Coronary artery (tissue), 2 donors: ENCODE measurements at regions not wholly inside any gene's neighbourhood (a gene's known extent, or its start where the extent isn't known, plus 50 kb on each side); places are given as distances from the start of the nearest gene placed in this dataset.

ENCODE experiments used
- DNase-seq: peaks from one replicate; pipeline ENCODE4 v3.0.0-alpha.2; 2017; ENCODE audit warnings: low spot score
- H3K27ac ChIP-seq, 2 donors: fragments of 200-600 bp; sonication (generic); one replicate each; pipeline ENCODE4 v1.5.1; 2016 to 2019
- H3K4me3 ChIP-seq: fragments of 200-600 bp; sonication (generic); 2 replicates; pipeline ENCODE4 v1.5.1; 2016; ENCODE audit warnings: mild to moderate bottlenecking, moderate library complexity
- TF ChIP-seq, protein P1 (sequence below): fragments of 200-600 bp; sonication (generic); IDR thresholded peaks from one replicate; pipeline ENCODE4 v1.5.1; 2019; ENCODE audit warnings: antibody characterized with exemption

GRCh38 chr13:74622284-74622683, 488.1 kb upstream of the KLF12 start:
- no peak overlapping the region for H3K4me3 ChIP-seq
- H3K27ac ChIP-seq, result no peak overlapping the region
- TF ChIP-seq, protein P1, sequence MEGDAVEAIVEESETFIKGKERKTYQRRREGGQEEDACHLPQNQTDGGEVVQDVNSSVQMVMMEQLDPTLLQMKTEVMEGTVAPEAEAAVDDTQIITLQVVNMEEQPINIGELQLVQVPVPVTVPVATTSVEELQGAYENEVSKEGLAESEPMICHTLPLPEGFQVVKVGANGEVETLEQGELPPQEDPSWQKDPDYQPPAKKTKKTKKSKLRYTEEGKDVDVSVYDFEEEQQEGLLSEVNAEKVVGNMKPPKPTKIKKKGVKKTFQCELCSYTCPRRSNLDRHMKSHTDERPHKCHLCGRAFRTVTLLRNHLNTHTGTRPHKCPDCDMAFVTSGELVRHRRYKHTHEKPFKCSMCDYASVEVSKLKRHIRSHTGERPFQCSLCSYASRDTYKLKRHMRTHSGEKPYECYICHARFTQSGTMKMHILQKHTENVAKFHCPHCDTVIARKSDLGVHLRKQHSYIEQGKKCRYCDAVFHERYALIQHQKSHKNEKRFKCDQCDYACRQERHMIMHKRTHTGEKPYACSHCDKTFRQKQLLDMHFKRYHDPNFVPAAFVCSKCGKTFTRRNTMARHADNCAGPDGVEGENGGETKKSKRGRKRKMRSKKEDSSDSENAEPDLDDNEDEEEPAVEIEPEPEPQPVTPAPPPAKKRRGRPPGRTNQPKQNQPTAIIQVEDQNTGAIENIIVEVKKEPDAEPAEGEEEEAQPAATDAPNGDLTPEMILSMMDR, result no peak
- DNase-seq, result no peak

- DNase-seq, result no peak
- H3K4me3 ChIP-seq, result no peak overlapping the region
- TF ChIP-seq, protein P1, result no peak
- H3K27ac ChIP-seq, result no peak overlapping the region
Measured at GRCh38 chr13:74620711-74621110, 486.5 kb upstream of the KLF12 start.

DNA sequence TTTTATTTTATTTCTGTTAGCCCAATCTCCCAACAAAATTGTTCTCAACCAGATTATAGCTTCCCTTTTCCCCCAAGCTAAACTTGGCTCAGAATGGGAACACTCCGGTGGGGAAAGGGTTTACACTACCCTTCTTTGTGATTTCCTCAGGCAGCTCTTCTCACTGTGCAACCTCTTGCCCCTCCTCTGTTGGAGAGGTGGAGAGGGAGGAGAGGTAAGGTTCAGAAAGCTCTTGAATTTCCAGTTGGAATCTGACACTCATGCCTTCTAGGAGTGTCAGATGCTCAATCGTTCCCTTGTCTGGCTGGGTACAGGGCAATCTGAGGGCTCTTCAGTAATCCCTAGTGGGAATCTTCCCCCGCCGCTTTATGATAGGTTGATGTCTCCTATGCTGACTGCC, 486.1 kb upstream of the KLF12 start:
- TF ChIP-seq, protein P1, result no peak
- no peak overlapping the region for H3K27ac ChIP-seq
- no peak overlapping the region for H3K4me3 ChIP-seq
- no peak for DNase-seq

- no peak overlapping the region for H3K27ac ChIP-seq
- TF ChIP-seq, protein P1, result no peak
- DNase-seq, result no peak
- H3K4me3 ChIP-seq, result no peak overlapping the region
Measured at GRCh38 chr13:74597526-74597925, 463.3 kb upstream of the KLF12 start.

GRCh38 chr13:74596691-74597090, 462.5 kb upstream of the KLF12 start:
- Histone ChIP-seq H3K4me3 (no peak overlapping the region), H3K27ac (no peak overlapping the region)
- DNase-seq, result no peak
- TF ChIP-seq, protein P1, result no peak

DNA sequence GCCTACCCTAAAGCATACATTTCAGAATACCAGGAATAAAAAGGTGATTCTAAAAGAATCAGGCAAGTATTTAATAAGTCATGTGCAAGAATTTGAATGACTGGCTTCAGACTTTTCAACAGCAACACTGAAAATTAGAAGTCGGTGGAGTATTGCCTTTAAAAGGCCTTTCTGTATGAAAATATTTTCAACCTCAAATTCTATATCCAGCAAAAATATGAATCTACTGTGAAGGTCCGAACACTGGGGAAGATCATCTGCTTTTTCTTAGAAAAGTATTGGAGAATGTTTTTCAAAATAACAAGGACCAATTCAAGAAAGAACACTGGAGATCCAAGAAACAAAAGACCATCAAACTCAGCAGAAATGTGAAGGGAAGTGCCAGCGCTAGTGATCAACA, 459.5 kb upstream of the KLF12 start:
- DNase-seq, result no peak
- Histone ChIP-seq H3K4me3 (no peak overlapping the region), H3K27ac (no peak overlapping the region)
- TF ChIP-seq, protein P1, result no peak

- DNase-seq, result no peak
- Histone ChIP-seq H3K27ac (no peak overlapping the region), H3K4me3 (no peak overlapping the region)
- TF ChIP-seq, protein P1, result no peak
Measured at GRCh38 chr13:74586847-74587246, 452.6 kb upstream of the KLF12 start.
